GM19328 (cell line): ENCODE measurements at regions not wholly inside any gene's neighbourhood (a gene's known extent, or its start where the extent isn't known, plus 50 kb on each side); places are given as distances from the start of the nearest gene placed in this dataset.

ENCODE experiments used
- ATAC-seq: cut with Tn5 transposase; IDR thresholded peaks from one replicate; pipeline ENCODE4 v1.9.1; 2021; ENCODE audit warnings: mild to moderate bottlenecking, moderate library complexity; ENCODE audit not compliant: unreplicated experiment

DNA sequence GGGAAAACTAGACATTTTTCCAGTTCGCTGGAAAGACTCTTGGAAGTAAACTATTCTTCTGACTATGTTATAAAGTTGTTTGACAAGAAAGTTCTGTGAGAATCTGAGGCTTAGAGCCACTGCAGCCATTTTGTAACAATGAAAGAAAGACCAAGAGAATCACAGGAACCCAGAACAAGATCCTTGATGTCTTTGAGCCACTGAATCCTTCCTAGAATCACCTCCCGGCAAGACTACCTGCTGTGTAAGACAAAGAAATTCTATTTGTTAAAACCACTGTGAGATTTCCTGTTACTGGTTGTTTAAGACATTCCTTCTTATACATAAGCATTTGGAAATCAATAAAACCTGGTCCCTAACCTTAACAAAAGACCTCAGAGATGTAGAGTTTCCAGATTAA is 175.7 kb upstream of the RASGEF1B start:
- no peak for ATAC-seq

DNA sequence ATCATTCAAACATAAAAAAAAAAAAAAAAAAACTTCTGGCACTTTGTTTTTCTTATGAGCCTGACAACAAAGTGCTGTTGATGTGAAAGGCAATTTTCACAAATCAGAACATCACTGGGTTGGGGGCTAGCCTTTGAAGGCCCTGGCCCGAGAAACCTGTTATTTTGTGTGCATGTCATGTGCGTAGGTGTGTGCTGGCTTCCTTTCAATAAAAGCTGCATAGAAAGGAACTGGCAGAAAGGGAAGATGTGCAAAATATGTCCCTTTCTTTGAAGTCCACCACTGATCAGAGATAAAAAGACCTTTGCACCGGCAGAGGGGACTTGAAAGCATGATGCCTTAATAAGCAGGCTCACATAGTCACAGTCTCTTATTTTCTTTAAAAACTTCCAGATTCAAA is 170.8 kb upstream of the RASGEF1B start:
- ATAC-seq = no peak

DNA sequence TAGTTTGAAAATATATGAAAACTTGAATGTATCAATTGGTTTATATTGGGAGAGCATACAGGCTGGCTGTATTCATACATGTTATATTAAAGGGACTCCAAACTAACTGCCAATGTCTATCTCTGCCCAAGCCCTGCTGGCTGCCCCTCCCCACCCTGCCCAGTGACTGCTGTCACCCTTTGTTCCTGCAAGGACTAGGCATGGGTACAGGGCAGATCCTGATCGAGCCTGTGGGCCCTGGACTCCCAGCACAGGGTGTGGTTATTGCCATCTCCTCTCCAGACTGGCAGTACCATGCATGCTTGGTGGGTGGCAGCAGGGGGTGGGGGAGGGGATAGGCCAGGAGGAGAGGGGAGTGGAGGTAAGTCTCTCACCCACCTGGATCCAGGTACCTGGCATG is 167.5 kb upstream of the RASGEF1B start:
- no peak for ATAC-seq

DNA sequence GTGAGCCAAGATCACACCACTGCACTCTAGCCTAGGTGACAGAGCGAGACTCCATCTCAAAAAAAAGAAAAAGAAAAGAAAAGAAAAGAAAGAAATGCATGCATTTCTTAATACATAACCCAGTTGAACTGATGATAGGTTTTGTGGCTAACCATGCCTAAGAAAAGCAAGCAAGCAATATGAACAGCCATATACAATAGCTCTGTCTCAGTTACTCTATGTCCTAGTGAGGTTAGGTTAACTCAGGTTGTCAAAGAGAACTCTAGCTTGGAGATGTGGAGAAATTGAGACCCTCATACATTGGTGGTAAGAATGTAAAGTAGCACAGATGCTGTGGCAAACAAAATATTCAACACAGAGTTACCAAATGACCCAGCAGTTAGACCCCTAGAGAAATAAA is 167.0 kb upstream of the RASGEF1B start:
- no peak for ATAC-seq

DNA sequence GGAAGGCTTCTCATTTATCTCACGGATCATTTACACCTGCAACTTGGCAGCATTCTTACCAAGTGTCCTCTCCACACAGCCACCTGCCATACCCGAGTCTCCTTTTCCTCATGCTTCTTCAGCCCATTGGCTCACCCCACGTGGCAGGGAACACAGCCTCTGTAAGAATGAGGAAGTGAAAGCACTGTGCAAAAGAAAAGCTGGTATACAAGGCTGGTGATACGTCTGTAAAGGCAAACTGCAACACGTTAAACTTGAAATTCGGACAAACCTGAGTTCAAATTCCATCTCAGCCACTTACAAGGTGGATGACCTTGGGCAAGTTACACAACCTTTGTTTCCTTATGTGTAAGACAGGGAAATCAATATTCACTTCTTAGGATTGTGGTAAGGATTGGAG is 164.0 kb upstream of the RASGEF1B start:
- ATAC-seq = peak; percentile 95

DNA sequence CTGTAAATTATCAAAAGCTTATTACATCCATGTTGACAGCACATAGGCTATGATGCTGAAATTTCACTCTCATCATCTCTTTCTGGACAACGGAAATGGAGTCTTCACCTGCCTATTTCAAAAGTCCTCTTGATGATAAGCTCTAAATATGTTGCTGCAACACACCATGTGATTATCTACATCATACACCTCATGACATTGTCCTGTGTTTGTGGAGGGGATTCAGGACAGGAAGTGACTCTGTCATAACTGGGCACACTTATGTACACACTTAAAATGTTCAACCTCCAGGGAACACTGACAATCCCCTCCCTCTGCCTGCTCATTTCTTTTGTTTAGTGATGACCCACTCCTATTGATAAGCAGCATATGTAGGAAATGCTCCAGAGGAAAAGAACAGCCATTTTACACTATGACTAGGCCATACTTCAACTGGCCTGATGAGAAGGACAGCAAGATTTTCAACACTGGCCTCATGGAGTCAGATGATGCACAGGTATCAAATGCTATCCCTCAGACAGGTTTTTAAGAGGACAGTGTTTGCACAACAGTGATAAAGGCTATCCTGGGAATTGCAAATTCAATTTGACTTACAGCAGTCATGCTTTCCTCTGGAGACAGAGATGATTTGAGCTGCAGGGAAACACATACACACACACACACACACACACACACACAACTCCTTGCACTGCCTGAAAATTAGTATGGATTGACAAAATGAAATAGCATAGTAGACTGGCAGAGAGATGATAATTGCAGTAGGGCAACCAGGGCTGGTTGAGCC is 163.3 kb upstream of the RASGEF1B start:
- no peak for ATAC-seq

DNA sequence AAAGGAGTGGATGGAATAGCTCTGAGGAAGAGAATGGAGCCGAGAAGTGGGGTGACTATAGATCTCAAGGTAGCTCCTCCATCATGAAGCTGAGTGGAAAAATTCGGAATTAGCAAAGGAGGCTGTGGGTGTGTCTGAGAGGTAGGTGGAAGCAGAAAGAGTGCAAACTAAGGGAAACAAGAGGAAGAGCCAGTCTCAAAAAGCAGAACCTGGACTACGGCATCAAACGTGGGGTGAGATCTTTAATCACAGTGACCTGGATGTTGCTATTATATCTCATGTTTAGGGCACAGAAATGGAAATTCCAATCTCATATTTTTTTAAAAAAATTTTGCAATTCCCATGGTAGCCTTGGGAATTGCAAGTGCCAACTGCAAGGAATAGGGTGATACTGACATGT is 162.5 kb upstream of the RASGEF1B start:
- ATAC-seq = no peak

DNA sequence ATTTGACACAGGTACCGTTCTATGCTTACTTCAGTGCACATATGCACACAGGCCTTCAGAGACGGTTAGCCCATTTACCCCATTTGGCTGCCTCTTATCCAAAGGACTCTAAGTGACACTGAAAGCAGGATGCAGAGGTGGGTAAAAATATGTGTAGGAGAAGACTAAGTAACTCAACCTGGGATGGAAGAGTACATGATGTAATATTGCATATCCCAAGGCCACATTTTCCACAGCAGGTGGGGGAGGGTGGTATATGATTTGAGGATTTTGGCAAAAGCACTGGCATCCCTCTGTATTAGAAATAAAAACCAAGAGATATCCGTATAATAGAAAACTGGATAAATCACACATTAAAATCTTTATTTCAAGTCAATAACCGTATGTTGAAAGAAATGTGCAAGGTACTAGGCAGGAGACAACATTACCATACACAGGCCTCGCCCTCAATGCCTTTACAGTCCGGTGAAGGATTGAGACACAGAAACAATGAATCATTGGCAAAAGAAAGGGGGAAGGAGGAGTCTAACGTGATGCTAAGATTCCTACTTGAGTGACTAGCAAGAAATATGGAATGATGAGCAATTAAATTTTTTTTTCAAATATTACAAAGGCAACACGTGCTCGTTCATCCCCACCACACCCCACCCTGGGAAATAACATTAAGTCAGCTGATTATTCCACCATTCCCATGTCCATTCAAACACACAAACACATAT is 161.0 kb upstream of the RASGEF1B start:
- no peak for ATAC-seq

DNA sequence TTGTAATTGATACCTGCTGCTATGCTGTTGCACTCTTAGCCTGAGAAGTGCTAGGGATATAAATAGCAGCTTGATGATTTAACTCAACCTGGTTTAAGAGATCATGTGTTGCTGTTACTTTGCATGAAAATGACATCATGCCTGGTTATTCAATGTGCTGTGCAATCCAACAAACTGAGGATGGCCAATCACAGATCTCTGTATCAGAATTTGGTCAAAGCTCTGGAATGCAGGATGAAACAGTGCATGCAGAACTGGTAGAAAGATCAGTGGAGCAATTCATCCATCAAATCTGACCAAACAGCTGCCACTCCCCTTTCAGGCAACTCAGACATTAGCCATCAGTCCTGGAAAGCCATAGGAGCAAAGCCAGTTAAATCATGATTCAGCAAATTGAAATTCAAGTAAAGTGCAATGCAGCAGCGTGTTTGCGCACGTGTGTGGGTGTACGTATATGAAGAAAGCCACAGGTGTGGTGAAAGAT is 160.3 kb upstream of the RASGEF1B start:
- ATAC-seq = no peak

DNA sequence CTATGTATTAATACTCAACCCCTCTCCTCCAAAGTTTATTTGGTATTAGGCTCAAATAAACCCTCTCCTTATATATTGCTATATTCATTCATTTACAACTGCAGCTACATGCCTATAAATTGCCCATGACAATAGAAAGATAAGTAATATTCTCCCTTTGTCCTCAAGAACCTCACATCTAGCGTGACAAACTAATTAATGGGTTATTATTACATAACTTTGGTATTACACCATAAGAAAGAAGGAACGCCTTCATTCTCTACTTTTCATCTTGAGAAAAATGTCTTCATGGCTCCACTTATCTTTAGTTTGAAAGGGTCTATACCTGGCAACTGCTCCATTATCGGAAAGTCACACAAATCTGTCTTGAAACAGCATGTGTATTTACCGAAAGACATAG is 157.7 kb upstream of the RASGEF1B start:
- ATAC-seq = no peak

DNA sequence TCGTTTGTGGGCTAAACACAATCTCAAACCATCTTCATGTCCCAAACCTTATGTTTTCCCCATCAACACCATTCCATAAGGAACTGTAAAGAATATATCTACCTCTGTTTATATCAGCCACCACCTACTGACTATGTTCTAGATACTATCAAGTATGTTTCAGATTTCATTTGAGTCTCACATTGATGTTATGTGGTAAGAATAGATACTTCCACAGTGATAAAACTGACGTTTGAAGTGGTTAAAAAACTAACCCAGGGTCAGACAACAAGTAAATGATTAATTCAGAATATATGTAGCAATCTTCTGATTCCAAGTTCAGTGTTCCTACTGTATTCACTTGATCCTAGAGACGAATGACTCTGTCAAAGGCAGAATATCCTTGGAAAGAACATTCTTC is 156.8 kb upstream of the RASGEF1B start:
- no peak for ATAC-seq

DNA sequence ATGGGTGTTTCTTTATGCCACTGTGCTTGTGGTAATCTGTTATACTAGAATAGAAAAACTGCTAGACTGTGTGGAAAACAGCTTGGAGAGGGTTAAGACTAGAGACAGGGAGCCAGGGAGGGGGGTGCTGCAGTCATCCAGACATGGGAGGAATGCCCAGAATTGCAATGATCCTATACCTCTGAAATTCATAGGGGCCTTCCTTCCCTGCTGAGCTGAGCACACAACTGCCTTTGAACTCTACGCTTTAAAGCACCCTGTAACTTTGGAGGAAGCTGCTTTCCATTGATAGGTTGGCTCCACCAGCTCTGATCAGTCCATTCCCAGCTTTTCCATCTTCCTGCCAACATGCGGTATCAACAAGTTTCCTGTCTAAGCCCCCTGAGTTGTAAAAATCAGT is 155.9 kb upstream of the RASGEF1B start:
- ATAC-seq = no peak

DNA sequence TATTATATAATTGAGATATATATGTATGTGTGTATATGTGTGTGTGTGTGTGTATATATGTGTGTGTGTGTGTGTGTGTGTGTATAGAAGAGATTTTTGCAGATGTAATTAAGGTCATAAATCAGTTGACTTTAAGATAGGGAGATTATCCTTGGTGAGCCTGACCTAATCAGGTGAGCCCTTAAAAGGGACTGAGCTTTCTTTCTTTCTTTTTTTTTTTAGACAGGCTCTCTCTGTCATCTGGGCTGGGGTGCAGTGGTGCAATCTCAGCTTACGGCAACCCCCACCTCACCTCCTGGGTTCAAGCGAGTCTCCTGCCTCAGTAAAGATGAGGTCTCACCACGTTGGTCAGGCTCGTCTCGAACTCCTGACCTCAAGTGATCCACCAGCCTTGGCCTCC is 155.1 kb upstream of the RASGEF1B start:
- no peak for ATAC-seq

DNA sequence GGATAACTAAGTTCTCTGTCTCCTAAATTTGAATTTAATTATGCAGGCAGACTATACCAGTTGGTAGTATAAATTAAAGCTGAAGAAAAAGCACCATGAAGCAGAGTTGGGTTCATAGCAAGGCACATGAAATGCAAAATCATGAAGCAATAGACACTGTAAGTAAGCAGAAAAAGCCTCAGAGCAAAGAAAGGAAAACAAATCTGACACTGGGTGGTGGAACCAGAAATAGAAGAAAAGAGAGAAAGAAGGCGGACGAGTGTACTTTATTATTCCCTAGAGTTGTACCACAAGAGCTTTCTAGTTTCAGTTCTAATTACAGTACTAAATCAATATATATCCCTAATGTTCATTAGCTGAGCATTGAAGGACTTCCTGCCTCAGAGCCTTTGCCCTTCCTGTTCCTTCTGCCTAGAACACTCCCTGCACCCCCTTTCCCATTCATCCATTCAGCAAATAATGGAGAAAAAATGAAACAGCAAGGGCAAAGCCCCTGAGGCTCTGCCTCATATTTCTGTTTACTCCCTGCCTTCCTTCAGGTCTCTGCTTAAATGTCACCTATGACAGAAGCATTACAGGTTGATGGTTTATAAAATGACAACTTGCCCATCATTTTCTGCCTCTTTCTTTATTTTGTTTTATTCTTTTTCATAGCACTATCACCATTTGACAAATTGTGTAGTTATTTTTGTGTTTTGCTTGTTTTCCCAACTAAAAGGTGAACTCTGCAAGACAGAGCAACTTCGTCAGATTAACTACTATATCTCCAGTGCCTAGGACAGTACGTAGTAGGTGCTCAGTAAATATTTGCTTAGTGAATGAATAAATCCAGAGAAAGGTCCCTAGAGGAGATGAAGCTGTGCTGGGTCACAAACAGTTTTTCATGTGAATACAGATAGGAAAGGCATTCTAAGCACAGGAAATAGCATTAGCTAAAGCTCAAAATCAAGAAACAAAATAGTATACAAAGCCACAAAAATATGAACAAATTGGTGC is 154.0 kb upstream of the RASGEF1B start:
- no peak for ATAC-seq

DNA sequence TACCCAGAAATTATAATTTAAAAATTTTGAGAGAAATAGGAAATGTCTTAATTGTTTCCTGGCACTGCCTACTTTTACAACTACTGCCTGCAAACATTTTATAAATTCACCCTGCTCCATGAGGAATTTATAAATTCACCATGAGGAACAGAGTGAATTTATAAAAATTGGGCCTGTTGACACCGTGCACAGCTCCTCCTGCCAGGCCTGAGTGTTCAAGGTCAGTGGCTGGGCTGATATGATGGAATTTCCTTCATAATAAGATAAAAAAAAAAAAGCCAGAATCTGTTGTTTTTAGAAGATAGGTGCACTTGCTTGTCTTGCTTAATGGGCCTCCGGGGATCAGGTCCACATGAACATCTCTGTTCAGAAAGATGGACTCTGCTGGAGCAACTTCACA is 151.7 kb upstream of the RASGEF1B start:
- no peak for ATAC-seq

DNA sequence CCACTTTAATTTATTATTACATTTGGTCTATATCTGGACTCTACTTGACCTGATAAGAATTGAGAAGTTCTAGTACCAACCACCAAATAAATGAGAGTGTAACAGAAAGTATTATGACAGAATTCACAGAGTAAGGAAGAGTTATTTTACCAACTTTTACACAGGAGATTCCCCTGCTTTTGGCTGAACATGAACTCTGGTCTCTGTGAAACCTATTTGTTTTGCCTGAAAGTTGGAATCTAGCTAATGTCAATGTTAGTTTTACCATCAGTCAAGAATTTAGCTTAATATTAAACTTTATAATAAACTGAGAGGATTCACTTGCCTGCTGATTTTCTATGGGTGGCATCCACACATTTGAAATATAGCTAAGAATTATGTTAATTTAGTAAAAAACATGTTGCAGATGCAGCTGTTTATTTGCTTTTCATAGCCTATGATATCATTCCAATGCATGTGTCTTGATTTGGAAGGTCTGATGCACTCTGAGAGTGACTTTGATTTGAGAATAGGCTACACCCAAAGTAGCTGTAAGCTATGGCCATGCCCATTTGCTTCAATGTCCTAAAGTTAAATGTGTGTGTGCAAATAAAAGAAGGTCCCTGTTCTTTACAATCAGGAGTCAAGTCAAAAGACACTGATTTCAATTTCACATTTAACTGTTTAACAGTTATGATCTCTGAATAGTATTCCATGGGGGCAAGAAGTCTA is 150.9 kb upstream of the RASGEF1B start:
- no peak for ATAC-seq

DNA sequence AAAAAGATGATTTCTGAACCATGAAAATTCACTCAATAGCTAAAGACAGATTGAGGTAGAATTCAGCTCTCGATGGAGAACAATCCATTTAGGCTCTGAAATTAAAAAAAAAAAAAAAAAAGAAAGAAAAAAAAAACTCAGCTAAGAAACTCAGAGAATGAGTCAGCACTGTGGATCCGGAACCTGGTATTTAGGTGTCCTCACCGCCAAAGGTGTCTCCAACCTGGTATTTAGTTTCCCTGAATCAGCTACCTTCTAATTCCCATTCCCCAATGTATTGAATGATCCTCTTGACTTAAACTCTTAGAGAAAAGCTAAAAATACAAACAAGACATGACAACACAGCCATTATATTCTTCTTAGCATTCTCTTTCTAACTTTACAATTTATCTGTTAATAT is 150.3 kb upstream of the RASGEF1B start:
- no peak for ATAC-seq

DNA sequence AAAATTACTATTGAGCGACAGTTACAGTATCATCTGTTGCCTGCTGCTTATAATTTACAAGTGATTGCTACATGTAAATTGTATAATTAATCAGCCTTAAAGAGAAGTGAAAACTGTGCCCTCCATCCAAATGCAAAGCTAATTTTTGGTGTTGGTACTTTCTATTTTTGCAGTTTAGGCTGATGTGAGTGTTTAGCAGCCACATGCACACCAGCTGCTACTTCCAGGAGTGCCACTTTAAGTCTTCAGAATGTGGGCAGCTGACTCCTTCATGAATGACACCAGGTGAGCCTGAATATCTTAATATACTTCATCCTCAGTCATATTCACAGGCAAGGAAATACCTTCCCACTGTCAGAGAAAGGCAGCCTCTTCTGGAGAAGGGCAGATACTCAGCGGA is 149.8 kb upstream of the RASGEF1B start:
- ATAC-seq = no peak

DNA sequence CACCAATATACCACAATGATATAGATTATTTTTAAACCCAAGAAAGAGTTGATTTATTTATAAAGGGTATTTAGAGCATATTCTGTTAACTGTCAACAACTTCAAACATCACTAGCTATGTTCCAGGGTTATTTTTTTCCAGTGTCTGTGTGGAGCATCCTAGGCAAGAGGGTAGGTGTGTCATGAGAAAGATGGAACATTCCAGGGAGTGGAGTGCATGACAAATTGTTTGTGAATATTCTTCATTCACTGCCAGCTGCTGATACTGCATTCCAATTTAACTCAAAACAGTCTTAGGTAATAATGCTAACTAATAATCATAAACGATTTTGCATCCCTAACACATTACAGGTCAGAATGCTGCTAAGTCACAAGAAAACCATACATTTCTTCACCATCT is 148.7 kb upstream of the RASGEF1B start:
- ATAC-seq = no peak

DNA sequence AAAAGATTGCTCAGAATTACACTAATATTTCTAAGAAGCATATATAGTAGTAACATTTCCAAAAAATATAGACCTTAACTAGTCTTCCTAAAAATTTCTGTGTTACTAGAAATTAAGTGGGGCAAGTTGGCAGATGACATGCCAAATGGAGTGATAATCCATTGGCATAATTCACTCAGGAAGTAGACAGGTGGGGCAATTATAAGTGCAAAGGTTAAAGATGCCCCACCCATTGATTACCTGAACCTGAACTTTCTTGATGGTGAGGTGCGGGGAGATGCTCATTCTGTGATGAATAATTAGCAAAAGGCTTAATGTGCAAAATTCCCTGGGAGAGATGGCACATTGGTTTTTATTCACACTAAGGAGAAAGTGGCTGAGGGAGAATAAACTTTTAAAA is 145.8 kb upstream of the RASGEF1B start:
- no peak for ATAC-seq

DNA sequence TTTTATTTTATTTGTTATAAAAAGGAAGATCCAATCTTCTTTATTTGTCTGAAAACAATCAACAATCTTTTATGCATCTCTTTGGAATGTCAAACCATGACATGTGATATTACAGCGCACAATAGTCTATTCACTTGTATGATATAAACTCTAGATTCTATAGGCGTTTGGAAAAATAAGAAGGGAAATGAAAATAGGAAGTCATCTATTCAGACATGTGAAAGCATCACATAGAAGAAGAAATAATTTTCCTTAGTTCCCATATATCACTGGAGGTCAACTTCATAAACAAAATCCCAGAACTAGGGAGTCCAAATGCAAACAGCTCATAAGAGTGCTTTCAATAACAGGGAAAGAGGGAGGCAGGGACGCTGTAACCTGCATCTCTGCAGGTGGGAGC is 139.5 kb upstream of the RASGEF1B start:
- ATAC-seq = no peak
